ENCODE measurements at regions not wholly inside any gene's neighbourhood (a gene's known extent, or its start where the extent isn't known, plus 50 kb on each side); places are given as distances from the start of the nearest gene placed in this dataset.

DNA sequence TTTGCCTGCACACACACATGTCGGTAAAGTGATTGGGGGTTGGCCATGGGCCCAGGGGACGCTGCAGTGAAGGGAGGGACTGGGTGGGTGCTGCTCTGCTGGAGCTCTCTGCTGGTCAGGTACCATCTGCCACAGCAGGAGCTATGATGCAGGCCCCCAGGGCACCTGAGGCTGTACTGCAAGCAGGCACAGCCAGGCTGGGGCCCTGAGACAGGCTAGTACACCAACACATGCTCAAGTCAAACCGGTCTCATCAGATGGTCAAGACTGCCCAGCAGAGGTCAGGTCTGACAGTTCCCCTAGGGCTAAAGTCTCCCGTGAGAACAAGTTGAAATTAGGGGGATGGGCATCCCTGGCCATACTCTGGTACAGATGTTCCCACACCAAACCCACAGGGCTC, 118.3 kb upstream of the THSD7A start:
- Histone ChIP-seq H3K36me3 (ENCODE audit: control insufficient read depth, insufficient read depth, low read length) (no peaks in the 10 kb centered on the region), H3K4me3 (ENCODE audit: extremely low read depth, insufficient read depth, low read length, poor library complexity, severe bottlenecking) (no peak overlapping the region), H3K9me3 (ENCODE audit: control insufficient read depth, low read length) (peaks cover 2% of the 10 kb centered on the region), H3K27ac (ENCODE audit: low read depth, low read length, severe bottlenecking) (no peak overlapping the region), H3K4me1 (ENCODE audit: control insufficient read depth, insufficient read depth, low read length, poor library complexity, severe bottlenecking) (no peaks in the 10 kb centered on the region)
- 86 to 89% methylated on average over 3 of the region's 4 CpGs for WGBS, 2 experiments (ENCODE audit: insufficient coverage in 2 of 2)

DNA sequence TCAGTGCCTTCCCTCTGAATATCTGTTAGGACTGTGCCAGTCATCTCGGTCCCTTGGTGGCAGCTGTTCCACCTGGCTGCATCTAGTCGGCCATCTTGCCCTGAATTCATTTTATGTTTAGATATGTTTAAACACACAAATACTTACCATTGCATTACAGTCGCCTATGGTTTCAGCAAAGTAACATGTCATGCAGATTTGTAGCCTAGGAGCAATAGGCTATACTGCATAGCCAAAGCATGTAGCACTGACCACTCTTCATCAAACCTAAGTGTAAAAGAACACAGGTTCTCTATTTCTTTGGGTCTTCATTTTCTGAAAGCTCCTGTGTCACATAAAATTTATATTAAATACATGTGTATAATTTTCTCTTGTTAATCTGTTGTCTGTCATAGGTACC, 118.9 kb upstream of the THSD7A start:
- H3K9me3 ChIP-seq (ENCODE audit: control insufficient read depth, low read length), result no peaks in the 10 kb centered on the region
- no peak overlapping the region for H3K27ac ChIP-seq (ENCODE audit: low read depth, low read length, severe bottlenecking)
- no CpG with 5 or more reads among the region's 3 CpGs for WGBS, 2 experiments (ENCODE audit: insufficient coverage in 2 of 2)
- H3K36me3 ChIP-seq (ENCODE audit: control insufficient read depth, insufficient read depth, low read length), result no peaks in the 10 kb centered on the region
- H3K4me3 ChIP-seq (ENCODE audit: extremely low read depth, insufficient read depth, low read length, poor library complexity, severe bottlenecking), result no peak overlapping the region
- no peaks in the 10 kb centered on the region for H3K4me1 ChIP-seq (ENCODE audit: control insufficient read depth, insufficient read depth, low read length, poor library complexity, severe bottlenecking)

DNA sequence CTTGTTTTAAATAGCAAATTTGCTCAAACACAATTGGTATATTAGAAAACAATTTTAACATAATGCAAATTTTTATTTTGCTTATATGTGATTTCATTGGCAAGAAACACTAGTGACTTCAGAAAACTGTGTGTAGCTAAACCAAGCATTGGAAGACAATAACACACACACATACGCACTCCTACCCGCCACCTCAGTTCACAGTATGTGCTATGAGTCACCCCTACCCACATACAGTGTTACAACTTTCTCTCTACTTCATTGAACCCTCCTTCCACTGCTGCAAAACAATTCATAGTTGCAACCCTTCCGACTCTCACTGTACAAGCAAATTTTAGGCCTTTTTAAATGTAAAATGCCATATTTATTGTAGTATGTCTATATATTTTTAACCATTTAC, 119.9 kb upstream of the THSD7A start:
- WGBS, 2 experiments (ENCODE audit: insufficient coverage in 2 of 2), result 86 to 100% methylated on average over 2 of the region's 3 CpGs
- no peaks in the 10 kb centered on the region for H3K4me1 ChIP-seq (ENCODE audit: control insufficient read depth, insufficient read depth, low read length, poor library complexity, severe bottlenecking)
- H3K9me3 ChIP-seq (ENCODE audit: control insufficient read depth, low read length), result no peaks in the 10 kb centered on the region
- H3K27ac ChIP-seq (ENCODE audit: low read depth, low read length, severe bottlenecking), result no peak overlapping the region
- H3K4me3 ChIP-seq (ENCODE audit: extremely low read depth, insufficient read depth, low read length, poor library complexity, severe bottlenecking), result no peak overlapping the region
- no peaks in the 10 kb centered on the region for H3K36me3 ChIP-seq (ENCODE audit: control insufficient read depth, insufficient read depth, low read length)

DNA sequence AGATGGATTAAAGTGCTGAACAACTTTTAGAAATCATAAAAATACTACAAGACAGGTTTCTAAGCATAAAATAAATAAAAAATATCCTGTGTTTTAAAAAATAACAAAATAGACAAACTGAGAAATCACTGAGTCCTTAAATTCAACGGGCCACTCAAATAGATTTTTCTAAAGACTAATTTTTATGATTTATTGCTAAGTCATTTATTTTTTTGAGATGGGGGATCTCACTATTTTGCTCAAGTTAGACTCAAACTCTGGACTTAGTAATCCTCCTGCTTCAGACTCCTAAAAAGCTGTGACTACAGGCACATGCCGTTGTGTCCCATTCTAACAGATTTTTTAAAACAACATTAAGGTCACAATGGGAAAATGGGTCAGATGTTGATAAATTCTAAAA, 121.0 kb upstream of the THSD7A start:
- no CpG with 5 or more reads among the region's 2 CpGs for WGBS, 2 experiments (ENCODE audit: insufficient coverage in 2 of 2)
- H3K4me1 ChIP-seq (ENCODE audit: control insufficient read depth, insufficient read depth, low read length, poor library complexity, severe bottlenecking), result no peaks in the 10 kb centered on the region

DNA sequence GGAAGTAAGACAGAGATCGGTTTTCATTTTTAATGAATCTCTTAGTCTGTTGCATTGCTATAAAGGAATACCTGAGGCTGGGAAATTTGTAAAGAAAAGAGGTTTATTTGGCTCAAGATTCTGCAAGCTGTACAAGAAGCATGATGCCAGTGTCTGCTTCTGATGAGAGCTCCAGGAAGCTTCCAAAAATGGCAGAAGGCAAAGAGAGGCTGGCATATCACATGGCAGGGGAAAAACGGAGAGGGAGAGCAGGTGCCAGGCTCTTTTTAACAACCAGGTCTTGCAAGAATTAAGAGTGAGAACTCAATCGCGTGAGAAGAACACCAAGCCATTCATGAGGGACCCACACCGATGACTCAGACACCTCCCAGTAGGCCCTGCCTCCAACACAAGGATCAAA, 125.0 kb upstream of the THSD7A start:
- WGBS, 2 experiments (ENCODE audit: insufficient coverage in 2 of 2), result 75 to 95% methylated on average over 2 to 4 of the region's 5 CpGs
- H3K4me1 ChIP-seq (ENCODE audit: control insufficient read depth, insufficient read depth, low read length, poor library complexity, severe bottlenecking), result no peaks in the 10 kb centered on the region
- H3K36me3 ChIP-seq (ENCODE audit: control insufficient read depth, insufficient read depth, low read length), result no peaks in the 10 kb centered on the region
- no peaks in the 10 kb centered on the region for H3K9me3 ChIP-seq (ENCODE audit: control insufficient read depth, low read length)
- no peak overlapping the region for H3K27ac ChIP-seq (ENCODE audit: low read depth, low read length, severe bottlenecking)
- no peak overlapping the region for H3K4me3 ChIP-seq (ENCODE audit: extremely low read depth, insufficient read depth, low read length, poor library complexity, severe bottlenecking)

More for the DNA sequence above, 121.0 kb upstream of the THSD7A start:
- Histone ChIP-seq H3K4me3 (ENCODE audit: extremely low read depth, insufficient read depth, low read length, poor library complexity, severe bottlenecking) (no peak overlapping the region), H3K9me3 (ENCODE audit: control insufficient read depth, low read length) (no peaks in the 10 kb centered on the region), H3K36me3 (ENCODE audit: control insufficient read depth, insufficient read depth, low read length) (no peaks in the 10 kb centered on the region), H3K27ac (ENCODE audit: low read depth, low read length, severe bottlenecking) (no peak overlapping the region)

DNA sequence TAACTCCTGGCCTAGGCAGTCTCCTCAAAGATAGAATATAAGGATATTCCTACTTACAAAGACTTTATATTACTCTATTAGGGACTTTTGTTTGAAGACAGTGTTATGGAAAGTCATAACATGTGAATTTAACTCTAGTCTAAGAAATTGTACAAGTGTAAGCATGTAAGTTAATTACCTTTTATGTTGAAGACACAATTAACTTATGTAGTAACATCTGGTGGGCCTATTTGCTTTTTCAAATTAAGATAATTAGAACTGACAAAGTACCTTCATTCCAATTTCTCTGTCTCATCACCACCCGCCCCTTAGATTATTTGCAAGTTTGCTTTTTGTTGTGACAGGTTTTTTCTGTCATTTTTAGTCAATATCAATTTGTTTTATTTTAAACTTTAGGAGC, 126.0 kb upstream of the THSD7A start:
- Histone ChIP-seq H3K36me3 (ENCODE audit: control insufficient read depth, insufficient read depth, low read length) (no peaks in the 10 kb centered on the region), H3K27ac (ENCODE audit: low read depth, low read length, severe bottlenecking) (no peak overlapping the region)
- no CpG with 5 or more reads among the region's 1 CpG for WGBS, 2 experiments (ENCODE audit: insufficient coverage in 2 of 2)

DNA sequence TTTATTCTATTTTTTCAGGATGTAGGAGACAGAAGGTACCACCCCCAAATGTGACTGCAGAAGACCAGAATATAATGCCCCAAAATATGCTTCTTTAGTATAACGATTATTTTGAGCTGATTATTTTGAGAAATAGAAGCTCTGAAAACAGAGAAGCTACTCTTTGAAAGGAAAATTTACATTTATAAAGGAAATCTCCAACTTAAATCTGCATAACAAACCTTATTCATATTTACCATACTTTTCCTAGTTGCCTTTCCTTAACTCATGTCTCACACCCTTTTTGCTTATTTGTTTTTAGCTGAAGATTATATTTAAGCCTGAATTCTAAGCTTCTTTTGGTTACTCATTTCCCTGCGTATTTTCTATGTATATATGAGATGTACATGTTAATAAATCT, 127.1 kb upstream of the THSD7A start:
- Histone ChIP-seq H3K4me3 (ENCODE audit: extremely low read depth, insufficient read depth, low read length, poor library complexity, severe bottlenecking) (no peak overlapping the region), H3K36me3 (ENCODE audit: control insufficient read depth, insufficient read depth, low read length) (no peaks in the 10 kb centered on the region), H3K4me1 (ENCODE audit: control insufficient read depth, insufficient read depth, low read length, poor library complexity, severe bottlenecking) (no peaks in the 10 kb centered on the region), H3K27ac (ENCODE audit: low read depth, low read length, severe bottlenecking) (no peak overlapping the region), H3K9me3 (ENCODE audit: control insufficient read depth, low read length) (no peaks in the 10 kb centered on the region)
- WGBS, 2 experiments (ENCODE audit: insufficient coverage in 2 of 2), result no CpG with 5 or more reads among the region's 2 CpGs

More for the DNA sequence above, 126.0 kb upstream of the THSD7A start:
- H3K4me1 ChIP-seq (ENCODE audit: control insufficient read depth, insufficient read depth, low read length, poor library complexity, severe bottlenecking), result no peaks in the 10 kb centered on the region
- no peaks in the 10 kb centered on the region for H3K9me3 ChIP-seq (ENCODE audit: control insufficient read depth, low read length)
- no peak overlapping the region for H3K4me3 ChIP-seq (ENCODE audit: extremely low read depth, insufficient read depth, low read length, poor library complexity, severe bottlenecking)

DNA sequence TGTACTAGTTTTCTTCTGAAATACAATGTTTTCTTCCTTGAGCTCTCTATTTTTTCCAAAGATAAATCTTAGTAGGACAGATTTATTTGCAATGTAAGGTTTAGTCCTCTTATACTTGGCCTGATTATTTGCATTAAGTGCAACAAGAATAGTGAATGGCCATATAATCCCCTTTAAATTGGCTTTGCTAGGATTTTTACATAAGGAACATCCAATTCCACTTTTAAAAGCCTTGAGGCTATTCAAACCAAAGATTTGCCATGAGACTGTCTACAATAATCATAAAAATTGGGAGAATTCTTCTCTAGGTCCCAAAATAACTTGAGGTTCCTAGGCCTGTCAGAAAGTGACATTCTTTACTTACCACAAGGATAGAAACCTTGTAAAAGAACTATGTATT, 128.6 kb upstream of the THSD7A start:
- H3K4me3 ChIP-seq (ENCODE audit: extremely low read depth, insufficient read depth, low read length, poor library complexity, severe bottlenecking), result no peak overlapping the region
- no peaks in the 10 kb centered on the region for H3K36me3 ChIP-seq (ENCODE audit: control insufficient read depth, insufficient read depth, low read length)
- H3K4me1 ChIP-seq (ENCODE audit: control insufficient read depth, insufficient read depth, low read length, poor library complexity, severe bottlenecking), result no peaks in the 10 kb centered on the region
- H3K9me3 ChIP-seq (ENCODE audit: control insufficient read depth, low read length), result no peaks in the 10 kb centered on the region
- no peak overlapping the region for H3K27ac ChIP-seq (ENCODE audit: low read depth, low read length, severe bottlenecking)

DNA sequence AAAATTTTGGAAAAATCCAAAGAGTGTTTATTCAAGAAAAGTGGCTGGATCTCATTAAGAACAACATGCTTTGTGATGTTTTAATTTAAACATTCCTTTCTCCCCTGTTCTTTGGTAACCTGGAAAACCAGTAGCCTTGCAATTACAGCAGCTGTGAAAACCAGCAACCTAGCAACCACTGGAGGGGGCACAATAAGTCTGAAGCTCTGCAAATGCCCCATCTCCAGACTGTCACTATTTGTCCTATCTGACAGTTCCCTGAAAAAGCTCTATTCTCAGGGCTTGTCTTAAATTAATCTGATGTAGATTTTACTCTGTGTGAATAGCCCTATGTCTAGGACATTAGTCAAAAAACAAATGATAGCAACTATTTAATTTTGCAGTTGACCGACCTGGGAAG, 137.6 kb upstream of the THSD7A start:
- Histone ChIP-seq H3K4me3 (ENCODE audit: extremely low read depth, insufficient read depth, low read length, poor library complexity, severe bottlenecking) (no peak overlapping the region), H3K4me1 (ENCODE audit: control insufficient read depth, insufficient read depth, low read length, poor library complexity, severe bottlenecking) (no peaks in the 10 kb centered on the region), H3K27ac (ENCODE audit: low read depth, low read length, severe bottlenecking) (no peak overlapping the region), H3K36me3 (ENCODE audit: control insufficient read depth, insufficient read depth, low read length) (no peaks in the 10 kb centered on the region), H3K9me3 (ENCODE audit: control insufficient read depth, low read length) (no peaks in the 10 kb centered on the region)
- 86% methylated on average over 1 of the region's 1 CpG; no CpG with 5 or more reads in 1 of the 2 experiments for WGBS, 2 experiments (ENCODE audit: insufficient coverage in 2 of 2)

DNA sequence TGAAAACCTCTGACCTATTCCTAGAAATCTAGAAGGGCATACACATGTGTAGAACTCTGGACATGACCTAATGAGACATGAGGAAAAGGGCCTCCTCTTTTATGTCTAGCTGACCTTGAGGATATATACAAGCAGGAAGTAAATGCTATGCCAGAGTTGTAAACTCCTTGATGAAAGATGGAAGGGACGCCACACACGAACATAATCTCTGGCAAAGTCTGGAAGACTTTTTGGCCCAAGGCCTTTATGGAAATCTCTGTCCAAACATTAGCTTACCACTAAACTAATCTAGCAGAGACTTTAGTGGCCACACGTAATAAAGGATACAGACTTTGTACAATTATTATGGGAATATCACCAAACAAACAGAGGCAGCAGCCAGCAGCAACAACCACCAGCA, 138.1 kb upstream of the THSD7A start:
- Histone ChIP-seq H3K36me3 (ENCODE audit: control insufficient read depth, insufficient read depth, low read length) (no peaks in the 10 kb centered on the region), H3K4me3 (ENCODE audit: extremely low read depth, insufficient read depth, low read length, poor library complexity, severe bottlenecking) (no peak overlapping the region), H3K9me3 (ENCODE audit: control insufficient read depth, low read length) (no peaks in the 10 kb centered on the region), H3K4me1 (ENCODE audit: control insufficient read depth, insufficient read depth, low read length, poor library complexity, severe bottlenecking) (no peaks in the 10 kb centered on the region), H3K27ac (ENCODE audit: low read depth, low read length, severe bottlenecking) (no peak overlapping the region)
- 20% methylated on average over 1 of the region's 3 CpGs; no CpG with 5 or more reads in 1 of the 2 experiments for WGBS, 2 experiments (ENCODE audit: insufficient coverage in 2 of 2)

DNA sequence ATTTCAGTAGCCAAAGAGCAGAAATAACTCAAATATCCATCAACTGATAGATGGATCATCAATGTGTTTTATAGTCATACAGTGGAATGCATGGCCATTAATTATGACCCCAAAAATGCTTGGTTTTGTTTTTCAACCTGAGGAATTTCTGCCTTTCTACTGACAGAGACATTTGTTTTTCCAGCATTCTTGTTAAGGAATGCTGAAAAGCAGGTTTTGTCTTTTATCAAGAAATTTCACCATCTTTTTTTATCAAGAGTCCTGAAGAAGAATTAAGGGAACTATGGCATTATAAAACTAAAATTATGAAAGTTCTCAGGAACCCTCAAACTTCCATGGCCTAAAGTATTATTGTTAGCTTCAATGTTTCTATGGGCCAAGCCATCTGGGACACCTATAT, 153.4 kb upstream of the THSD7A start:
- no peak overlapping the region for H3K4me3 ChIP-seq (ENCODE audit: extremely low read depth, insufficient read depth, low read length, poor library complexity, severe bottlenecking)
- no peaks in the 10 kb centered on the region for H3K4me1 ChIP-seq (ENCODE audit: control insufficient read depth, insufficient read depth, low read length, poor library complexity, severe bottlenecking)
- no peaks in the 10 kb centered on the region for H3K9me3 ChIP-seq (ENCODE audit: control insufficient read depth, low read length)
- H3K36me3 ChIP-seq (ENCODE audit: control insufficient read depth, insufficient read depth, low read length), result no peaks in the 10 kb centered on the region
- H3K27ac ChIP-seq (ENCODE audit: low read depth, low read length, severe bottlenecking), result no peak overlapping the region

DNA sequence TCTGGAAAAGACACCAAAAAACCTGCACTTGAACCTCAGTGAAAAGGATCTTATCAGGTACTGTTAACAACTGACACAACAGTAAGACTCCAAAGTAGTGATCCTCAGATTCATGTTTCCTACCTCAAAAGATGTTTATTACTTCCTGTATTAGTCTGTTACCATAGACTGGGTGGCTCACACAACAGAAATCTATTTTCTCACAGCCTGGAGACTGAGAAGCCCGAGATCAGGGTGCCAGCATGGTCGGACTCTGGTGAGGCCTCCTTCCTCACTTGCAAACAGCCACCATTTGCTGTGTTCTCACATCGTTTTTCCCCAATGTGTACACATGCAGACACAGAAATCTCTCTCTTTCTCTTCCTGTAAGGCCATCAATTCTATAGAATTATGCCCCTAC, 154.0 kb upstream of the THSD7A start:
- no peaks in the 10 kb centered on the region for H3K36me3 ChIP-seq (ENCODE audit: control insufficient read depth, insufficient read depth, low read length)
- H3K27ac ChIP-seq (ENCODE audit: low read depth, low read length, severe bottlenecking), result no peak overlapping the region
- WGBS, 2 experiments (ENCODE audit: insufficient coverage in 2 of 2), result 86% methylated on average over 1 of the region's 3 CpGs; no CpG with 5 or more reads in 1 of the 2 experiments
- no peaks in the 10 kb centered on the region for H3K4me1 ChIP-seq (ENCODE audit: control insufficient read depth, insufficient read depth, low read length, poor library complexity, severe bottlenecking)
- no peak overlapping the region for H3K4me3 ChIP-seq (ENCODE audit: extremely low read depth, insufficient read depth, low read length, poor library complexity, severe bottlenecking)
- H3K9me3 ChIP-seq (ENCODE audit: control insufficient read depth, low read length), result no peaks in the 10 kb centered on the region

Data from mesodermal cell (in vitro differentiated cells).